ENCODE measurements at regions not wholly inside any gene's neighbourhood (a gene's known extent, or its start where the extent isn't known, plus 50 kb on each side); places are given as distances from the start of the nearest gene placed in this dataset.

GRCh38 chr2:59204040-59204439 is 962.9 kb upstream of the FANCL start:
- Histone ChIP-seq H3K4me3 (ENCODE audit: low read depth in 2 of 2, low read length in 2 of 2) (no peak overlapping the region), H3K27ac (ENCODE audit: low read length) (no peak overlapping the region), H3K4me1 (ENCODE audit: control insufficient read depth, insufficient read depth, low read length) (no peaks in the 10 kb centered on the region), H3K9me3 (ENCODE audit: control insufficient read depth, insufficient read depth, low read depth, low read length) (no peaks in the 10 kb centered on the region), H3K36me3 (ENCODE audit: control insufficient read depth, insufficient read depth, low read length) (no peaks in the 10 kb centered on the region; the same call in 1 of the 2 replicates), H3K27me3 (ENCODE audit: control insufficient read depth, insufficient read depth, low read length) (no peaks in the 10 kb centered on the region)
- no peak for TF ChIP-seq SIN3A (IDR thresholded peaks at IDR 0.05; ENCODE audit: borderline replicate concordance, insufficient read depth, low read depth, low read length)
- no peak for TF ChIP-seq CTCF (IDR thresholded peaks at IDR 0.05)
- TF ChIP-seq REST (IDR thresholded peaks at IDR 0.05; ENCODE audit: insufficient read depth in 1 of 2, low read depth in 2 of 2, low read length in 1 of 2) = no peak
- TF ChIP-seq TCF7L2 (IDR thresholded peaks at IDR 0.05; ENCODE audit: low read depth, low read length) = no peak
- no peak for TF ChIP-seq POLR2AphosphoS5 (IDR thresholded peaks at IDR 0.05; ENCODE audit: low read depth, low read length)
- ChIA-PET POLR2A (interaction anchor here (0.5 kb wide), 1 partner anchor 126 kb away, joined by 3 read pairs; no protein-coding TSS in a partner anchor), CTCF (no interaction called here)
- BruUV-seq (replicated peaks) = no TSS peak
- no peak for DNase-seq (ENCODE audit: low read depth, low spot score)
- in situ Hi-C loops (cut with HindIII; ENCODE audit: low pct_unique_long_range_greater_than_20kb, low sequenced_read_pairs) (no loop called here), intact Hi-C loops (cut with micrococcal nuclease; ENCODE audit: unreplicated experiment) (no loop called here)
- no peak for ATAC-seq

- DNase-seq (ENCODE audit: low read depth, low spot score) (no peak), ATAC-seq (no peak)
- in situ Hi-C loops (cut with HindIII; ENCODE audit: low pct_unique_long_range_greater_than_20kb, low sequenced_read_pairs) (no loop called here), intact Hi-C loops (cut with micrococcal nuclease; ENCODE audit: unreplicated experiment) (no loop called here)
- TF ChIP-seq TCF7L2 (IDR thresholded peaks at IDR 0.05; ENCODE audit: low read depth, low read length) = no peak
- no peak for TF ChIP-seq CTCF (IDR thresholded peaks at IDR 0.05)
- no peak for TF ChIP-seq POLR2AphosphoS5 (IDR thresholded peaks at IDR 0.05; ENCODE audit: low read depth, low read length)
- no peak for TF ChIP-seq SIN3A (IDR thresholded peaks at IDR 0.05; ENCODE audit: borderline replicate concordance, insufficient read depth, low read depth, low read length)
- TF ChIP-seq REST (IDR thresholded peaks at IDR 0.05; ENCODE audit: insufficient read depth in 1 of 2, low read depth in 2 of 2, low read length in 1 of 2) = no peak
- no peaks in the 10 kb centered on the region for H3K4me1 ChIP-seq (ENCODE audit: control insufficient read depth, insufficient read depth, low read length)
- no peaks in the 10 kb centered on the region for H3K9me3 ChIP-seq (ENCODE audit: control insufficient read depth, insufficient read depth, low read depth, low read length)
- no TSS peak for BruUV-seq (replicated peaks)
- no peaks in the 10 kb centered on the region for H3K27me3 ChIP-seq (ENCODE audit: control insufficient read depth, insufficient read depth, low read length)
- no peak overlapping the region for H3K4me3 ChIP-seq (ENCODE audit: low read depth in 2 of 2, low read length in 2 of 2)
- no peak overlapping the region for H3K27ac ChIP-seq (ENCODE audit: low read length)
- POLR2A ChIA-PET = no interaction called here
- no peaks in the 10 kb centered on the region for H3K36me3 ChIP-seq (ENCODE audit: control insufficient read depth, insufficient read depth, low read length)
- CTCF ChIA-PET = no interaction called here
Observed at GRCh38 chr2:59196491-59196890, 955.4 kb upstream of the FANCL start.
